ENCODE measurements at regions not wholly inside any gene's neighbourhood (a gene's known extent, or its start where the extent isn't known, plus 50 kb on each side); places are given as distances from the start of the nearest gene placed in this dataset.
"Not testable (repeated sequence)": the region's sequence is repeated elsewhere in the genome, so short reads cannot be mapped to it uniquely, and the experiment has no call there.

- CTCF ChIA-PET, result no interaction called here
These were observed 127.8 kb downstream of the HS3ST3B1 start for GRCh38 chr17:14428648-14429029.

GRCh38 chr17:14427900-14428647, 127.2 kb downstream of the HS3ST3B1 start:
- no peak for TF ChIP-seq CTCF (IDR thresholded peaks at IDR 0.05; ENCODE audit: unreplicated experiment)
- no peaks in the 10 kb centered on the region for H3K36me3 Mint-ChIP-seq (ENCODE audit: insufficient read depth, unreplicated experiment)
- intact Hi-C loops (cut with micrococcal nuclease; ENCODE audit: unreplicated experiment), result no loop called here
- CTCF ChIA-PET, result no interaction called here
- H3K9me3 Mint-ChIP-seq (ENCODE audit: low read depth, unreplicated experiment), result peaks cover 15% of the 10 kb centered on the region
- H3K27me3 Mint-ChIP-seq (ENCODE audit: unreplicated experiment), result no peaks in the 10 kb centered on the region
- no peak for DNase-seq
- H3K4me3 Mint-ChIP-seq (ENCODE audit: low read depth, unreplicated experiment), result no peak overlapping the region
- H3K4me1 Mint-ChIP-seq (ENCODE audit: low read depth, unreplicated experiment), result no peaks in the 10 kb centered on the region
- no peak overlapping the region for H3K27ac Mint-ChIP-seq (ENCODE audit: unreplicated experiment)
- BruUV-seq (replicated peaks), result no TSS peak

More at GRCh38 chr17:14428648-14429029, 127.8 kb downstream of the HS3ST3B1 start:
- H3K36me3 Mint-ChIP-seq (ENCODE audit: insufficient read depth, unreplicated experiment), result no peaks in the 10 kb centered on the region
- no peak for TF ChIP-seq CTCF (IDR thresholded peaks at IDR 0.05; ENCODE audit: unreplicated experiment)
- H3K4me1 Mint-ChIP-seq (ENCODE audit: low read depth, unreplicated experiment), result no peaks in the 10 kb centered on the region
- intact Hi-C loops (cut with micrococcal nuclease; ENCODE audit: unreplicated experiment), result no loop called here
- H3K27me3 Mint-ChIP-seq (ENCODE audit: unreplicated experiment), result no peaks in the 10 kb centered on the region
- no peak for DNase-seq
- no peak overlapping the region for H3K27ac Mint-ChIP-seq (ENCODE audit: unreplicated experiment)
- H3K9me3 Mint-ChIP-seq (ENCODE audit: low read depth, unreplicated experiment), result peaks cover 14% of the 10 kb centered on the region
- no TSS peak for BruUV-seq (replicated peaks)
- no peak overlapping the region for H3K4me3 Mint-ChIP-seq (ENCODE audit: low read depth, unreplicated experiment)

- BruUV-seq (replicated peaks); H3K4me1 Mint-ChIP-seq (ENCODE audit: low read depth, unreplicated experiment); intact Hi-C loops (cut with micrococcal nuclease; ENCODE audit: unreplicated experiment); DNase-seq; H3K27me3 Mint-ChIP-seq (ENCODE audit: unreplicated experiment); H3K36me3 Mint-ChIP-seq (ENCODE audit: insufficient read depth, unreplicated experiment); H3K4me3 Mint-ChIP-seq (ENCODE audit: low read depth, unreplicated experiment); H3K27ac Mint-ChIP-seq (ENCODE audit: unreplicated experiment); CTCF ChIA-PET: not testable (repeated sequence)
- peaks cover 20% of the 10 kb centered on the region for H3K9me3 Mint-ChIP-seq (ENCODE audit: low read depth, unreplicated experiment)
These were observed 122.3 kb downstream of the HS3ST3B1 start for GRCh38 chr17:14423156-14423555.

- Mint-ChIP-seq H3K9me3 (ENCODE audit: low read depth, unreplicated experiment) (peaks cover 10% of the 10 kb centered on the region), H3K4me1 (ENCODE audit: low read depth, unreplicated experiment) (no peaks in the 10 kb centered on the region), H3K27ac (ENCODE audit: unreplicated experiment) (no peak overlapping the region), H3K36me3 (ENCODE audit: insufficient read depth, unreplicated experiment) (no peaks in the 10 kb centered on the region), H3K4me3 (ENCODE audit: low read depth, unreplicated experiment) (no peak overlapping the region), H3K27me3 (ENCODE audit: unreplicated experiment) (no peaks in the 10 kb centered on the region)
- BruUV-seq (replicated peaks), result no TSS peak
- CTCF ChIA-PET, result no interaction called here
- intact Hi-C loops (cut with micrococcal nuclease; ENCODE audit: unreplicated experiment), result no loop called here
- no peak for TF ChIP-seq CTCF (IDR thresholded peaks at IDR 0.05; ENCODE audit: unreplicated experiment)
- no peak for DNase-seq
These were observed 116.5 kb downstream of the HS3ST3B1 start for GRCh38 chr17:14417336-14417735.

- H3K4me1 Mint-ChIP-seq (ENCODE audit: low read depth, unreplicated experiment), result no peaks in the 10 kb centered on the region
- H3K36me3 Mint-ChIP-seq (ENCODE audit: insufficient read depth, unreplicated experiment), result no peaks in the 10 kb centered on the region
- DNase-seq, result no peak
- no peaks in the 10 kb centered on the region for H3K27me3 Mint-ChIP-seq (ENCODE audit: unreplicated experiment)
- no TSS peak for BruUV-seq (replicated peaks)
- CTCF ChIA-PET, result no interaction called here
- peaks cover 9% of the 10 kb centered on the region for H3K9me3 Mint-ChIP-seq (ENCODE audit: low read depth, unreplicated experiment)
- intact Hi-C loops (cut with micrococcal nuclease; ENCODE audit: unreplicated experiment), result no loop called here
- H3K27ac Mint-ChIP-seq (ENCODE audit: unreplicated experiment), result no peak overlapping the region
- no peak for TF ChIP-seq CTCF (IDR thresholded peaks at IDR 0.05; ENCODE audit: unreplicated experiment)
- H3K4me3 Mint-ChIP-seq (ENCODE audit: low read depth, unreplicated experiment), result no peak overlapping the region
These were observed 108.4 kb downstream of the HS3ST3B1 start for GRCh38 chr17:14409292-14409691.

All from Calu3 (cell line).